ENCODE measurements at regions not wholly inside any gene's neighbourhood (a gene's known extent, or its start where the extent isn't known, plus 50 kb on each side); places are given as distances from the start of the nearest gene placed in this dataset.

GRCh38 chr9:129234491-129234890, 56.4 kb upstream of the IER5L start:
- TF ChIP-seq, protein P1, sequence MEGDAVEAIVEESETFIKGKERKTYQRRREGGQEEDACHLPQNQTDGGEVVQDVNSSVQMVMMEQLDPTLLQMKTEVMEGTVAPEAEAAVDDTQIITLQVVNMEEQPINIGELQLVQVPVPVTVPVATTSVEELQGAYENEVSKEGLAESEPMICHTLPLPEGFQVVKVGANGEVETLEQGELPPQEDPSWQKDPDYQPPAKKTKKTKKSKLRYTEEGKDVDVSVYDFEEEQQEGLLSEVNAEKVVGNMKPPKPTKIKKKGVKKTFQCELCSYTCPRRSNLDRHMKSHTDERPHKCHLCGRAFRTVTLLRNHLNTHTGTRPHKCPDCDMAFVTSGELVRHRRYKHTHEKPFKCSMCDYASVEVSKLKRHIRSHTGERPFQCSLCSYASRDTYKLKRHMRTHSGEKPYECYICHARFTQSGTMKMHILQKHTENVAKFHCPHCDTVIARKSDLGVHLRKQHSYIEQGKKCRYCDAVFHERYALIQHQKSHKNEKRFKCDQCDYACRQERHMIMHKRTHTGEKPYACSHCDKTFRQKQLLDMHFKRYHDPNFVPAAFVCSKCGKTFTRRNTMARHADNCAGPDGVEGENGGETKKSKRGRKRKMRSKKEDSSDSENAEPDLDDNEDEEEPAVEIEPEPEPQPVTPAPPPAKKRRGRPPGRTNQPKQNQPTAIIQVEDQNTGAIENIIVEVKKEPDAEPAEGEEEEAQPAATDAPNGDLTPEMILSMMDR (IDR thresholded peaks at IDR 0.05) = no peak
- no peak for TF ChIP-seq POLR2A (IDR thresholded peaks at IDR 0.05)

All from body of pancreas (tissue), 4 donors.